ENCODE measurements at regions not wholly inside any gene's neighbourhood (a gene's known extent, or its start where the extent isn't known, plus 50 kb on each side); places are given as distances from the start of the nearest gene placed in this dataset.

GRCh38 chr5:124328201-124328600 is 418.2 kb downstream of the ZNF608 start:
- H2AFZ ChIP-seq (ENCODE audit: low read depth, low read length) = no peak overlapping the region
- POLR2A ChIA-PET = no interaction called here
- H3K27me3 ChIP-seq (ENCODE audit: control insufficient read depth in 2 of 2, insufficient read depth in 2 of 2, low read length in 2 of 2) = no peaks in the 10 kb centered on the region
- no peak overlapping the region for H3K9ac ChIP-seq (replicated peaks; ENCODE audit: extremely low read depth, insufficient read depth, low read length)
- no peaks in the 10 kb centered on the region for H3K36me3 ChIP-seq (ENCODE audit: control insufficient read depth in 2 of 2, extremely low read depth in 1 of 2, insufficient read depth in 2 of 2, low read length in 2 of 2)
- no peaks in the 10 kb centered on the region for H4K20me1 ChIP-seq (replicated peaks; ENCODE audit: control insufficient read depth, extremely low read depth, insufficient read depth, low read length)
- no peak overlapping the region for H3K4me2 ChIP-seq (ENCODE audit: insufficient read depth, low read length)
- H3K79me2 ChIP-seq (ENCODE audit: control insufficient read depth, insufficient read depth, low read length) = no peaks in the 10 kb centered on the region
- H3K4me1 ChIP-seq (ENCODE audit: control insufficient read depth, extremely low read depth, insufficient read depth, low read length) = no peaks in the 10 kb centered on the region
- no TSS peak for BruUV-seq (replicated peaks)
- H3K9me3 ChIP-seq (replicated peaks; ENCODE audit: control insufficient read depth, insufficient read depth, low read length) = no peaks in the 10 kb centered on the region
- intact Hi-C loops (cut with micrococcal nuclease) (no loop called here), dilution Hi-C loops (cut with MboI; ENCODE audit: extremely low pct_ligation_motif_present, low sequenced_read_pairs) (no loop called here)
- no peak for DNase-seq (ENCODE audit: low read depth, low spot score)
- CTCF ChIA-PET = no interaction called here
- H3K27ac ChIP-seq (ENCODE audit: insufficient read depth, low read depth, low read length) = no peak overlapping the region
- no peak for TF ChIP-seq MYC (IDR thresholded peaks at IDR 0.05; ENCODE audit: low read depth, low read length)
- no peak for TF ChIP-seq CTCF (IDR thresholded peaks at IDR 0.05; ENCODE audit: extremely low read depth in 1 of 2, insufficient read depth in 1 of 2, low read depth in 1 of 2, low read length in 2 of 2)
- TF ChIP-seq EZH2 (IDR thresholded peaks at IDR 0.05; ENCODE audit: borderline replicate concordance, low read depth, low read length, severe bottlenecking) = no peak
- TF ChIP-seq, protein P1, sequence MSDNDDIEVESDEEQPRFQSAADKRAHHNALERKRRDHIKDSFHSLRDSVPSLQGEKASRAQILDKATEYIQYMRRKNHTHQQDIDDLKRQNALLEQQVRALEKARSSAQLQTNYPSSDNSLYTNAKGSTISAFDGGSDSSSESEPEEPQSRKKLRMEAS (IDR thresholded peaks at IDR 0.05; ENCODE audit: insufficient read depth, insufficient read length) = no peak
- TF ChIP-seq GATA2 (IDR thresholded peaks at IDR 0.05; ENCODE audit: insufficient read depth, insufficient read length, low read depth, low read length) = no peak
- TF ChIP-seq JUN (IDR thresholded peaks at IDR 0.05; ENCODE audit: borderline replicate concordance, insufficient read depth, insufficient read length, low read depth) = no peak
- TF ChIP-seq POLR2A (IDR thresholded peaks at IDR 0.05; ENCODE audit: low read depth, low read length) = no peak
- TF ChIP-seq POLR2AphosphoS5 (IDR thresholded peaks at IDR 0.05; ENCODE audit: insufficient read depth, low read depth, low read length) = no peak
- TF ChIP-seq FOS (IDR thresholded peaks at IDR 0.05; ENCODE audit: borderline replicate concordance, insufficient read depth, low read length) = no peak
- no peak overlapping the region for H3K4me3 ChIP-seq (replicated peaks in 1 of 3; ENCODE audit: insufficient read depth in 1 of 3, low read depth in 1 of 3, low read length in 3 of 3)
- H3K9me1 ChIP-seq (replicated peaks; ENCODE audit: control insufficient read depth, extremely low read depth, insufficient read depth, low read length) = no peaks in the 10 kb centered on the region
- no peak for FAIRE-seq

All from endothelial cell of umbilical vein (primary cell).